Activated CD4-positive, alpha-beta memory T cell treated with anti-CD3 and anti-CD28 coated beads, Interleukin-2, amount 10 ng/mL, durations not matched to agents 7 days and 5 days (primary cell): ENCODE measurements at regions not wholly inside any gene's neighbourhood (a gene's known extent, or its start where the extent isn't known, plus 50 kb on each side); places are given as distances from the start of the nearest gene placed in this dataset.

ENCODE experiments used
- CTCF ChIA-PET: fragments of 350-600 bp; sonication (Branson Sonifier 250); formaldehyde crosslinking; loops from one replicate; lab custom pipeline; 2021; ENCODE audit warnings: antibody characterized with exemption, inconsistent platforms; lab: Charles Lee
- POLR2A ChIA-PET: fragments of 350-600 bp; sonication (Branson Sonifier 250); formaldehyde crosslinking; loops from one replicate; lab custom pipeline; 2021; ENCODE audit warnings: antibody characterized with exemption; lab: Charles Lee
- DNase-seq: peaks from one replicate; pipeline ENCODE4 v3.0.0-alpha.2; 2020
- H3K27ac Mint-ChIP-seq: one replicate; pipeline ENCODE4 v1.8.0; 2021; ENCODE audit warnings: mild to moderate bottlenecking, mixed read lengths
- H3K27me3 Mint-ChIP-seq: one replicate; pipeline ENCODE4 v1.8.0; 2021; ENCODE audit warnings: mixed read lengths
- H3K36me3 Mint-ChIP-seq: one replicate; pipeline ENCODE4 v1.8.0; 2021; ENCODE audit warnings: low read depth, mixed read lengths
- H3K4me1 Mint-ChIP-seq: one replicate; pipeline ENCODE4 v1.8.0; 2021; ENCODE audit warnings: mixed read lengths
- H3K4me3 Mint-ChIP-seq: one replicate; pipeline ENCODE4 v1.8.0; 2021; ENCODE audit warnings: mild to moderate bottlenecking, mixed read lengths
- H3K9me3 Mint-ChIP-seq: one replicate; pipeline ENCODE4 v1.8.0; 2021; ENCODE audit warnings: mixed read lengths

DNA sequence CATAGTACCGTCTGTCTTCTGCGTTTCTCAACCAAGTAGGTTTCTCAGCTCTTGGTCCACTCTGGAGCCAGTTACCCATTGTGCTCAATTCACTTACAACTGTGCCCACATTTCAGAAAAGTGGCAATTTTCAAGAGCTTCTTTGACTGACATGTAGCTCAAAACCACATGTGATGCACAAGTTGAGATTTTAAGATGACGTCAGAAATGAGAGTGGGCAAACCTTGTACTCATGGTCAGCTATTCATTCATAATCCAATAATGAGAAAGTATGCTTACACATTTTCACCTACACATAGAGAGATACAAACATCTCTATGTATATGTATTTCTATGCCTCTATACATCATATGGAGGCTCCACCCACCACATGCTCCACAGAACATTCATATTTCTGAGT, 487.2 kb upstream of the AKR1E2 start:
- no peak for DNase-seq
- Mint-ChIP-seq H3K9me3 (peaks cover 5% of the 10 kb centered on the region), H3K27ac (no peak overlapping the region), H3K4me3 (no peak overlapping the region), H3K4me1 (no peaks in the 10 kb centered on the region), H3K27me3 (no peaks in the 10 kb centered on the region), H3K36me3 (no peaks in the 10 kb centered on the region)
- ChIA-PET CTCF (no interaction called here), POLR2A (interaction anchor here (0.6 to 1.3 kb wide), 2 partner anchors 9 to 32 kb away, joined by 3 read pairs; no protein-coding TSS in a partner anchor)

DNA sequence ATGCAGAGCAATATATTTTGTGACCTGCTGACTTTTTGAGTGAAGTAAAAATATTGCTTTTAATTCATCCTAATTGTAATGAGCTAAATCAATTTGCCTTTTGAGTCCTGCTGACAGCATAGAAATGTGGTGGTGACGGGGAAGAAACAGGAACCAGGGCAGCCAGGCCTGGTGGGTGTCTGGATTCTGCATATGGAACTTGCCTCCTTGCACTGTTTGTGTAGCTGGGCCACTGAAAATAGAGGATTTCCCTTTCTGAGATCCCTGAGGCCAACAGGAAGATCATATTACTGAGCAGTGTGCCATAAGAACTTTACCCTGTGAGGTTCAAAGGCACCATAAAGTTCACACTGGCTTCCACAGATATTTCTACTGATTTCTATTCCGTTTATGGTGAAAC, 488.4 kb upstream of the AKR1E2 start:
- no peak for DNase-seq
- CTCF ChIA-PET: no interaction called here
- no peaks in the 10 kb centered on the region for H3K36me3 Mint-ChIP-seq
- H3K4me3 Mint-ChIP-seq: no peak overlapping the region
- POLR2A ChIA-PET: no interaction called here
- H3K9me3 Mint-ChIP-seq: peaks cover 5% of the 10 kb centered on the region
- H3K27ac Mint-ChIP-seq: no peak overlapping the region
- no peaks in the 10 kb centered on the region for H3K4me1 Mint-ChIP-seq
- no peaks in the 10 kb centered on the region for H3K27me3 Mint-ChIP-seq

DNA sequence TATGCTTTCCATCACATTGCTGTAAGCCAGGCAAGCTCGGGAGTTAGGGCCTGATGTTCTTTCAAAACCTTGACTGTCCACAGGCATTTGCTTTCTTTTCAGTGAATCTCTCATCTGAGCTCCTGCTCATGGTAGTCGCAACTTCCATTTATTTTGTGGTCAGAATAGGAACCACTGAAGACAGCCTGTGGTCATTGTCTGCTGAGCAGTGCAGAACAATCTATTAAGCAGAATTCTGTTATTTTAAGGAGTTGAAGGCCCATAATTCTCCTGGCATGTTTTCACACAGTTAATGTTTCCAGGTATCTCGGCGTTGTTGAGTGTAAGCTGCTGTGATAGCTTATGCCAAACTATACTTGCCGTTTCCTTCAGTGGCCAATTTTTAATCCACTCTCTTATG, 491.1 kb upstream of the AKR1E2 start:
- Mint-ChIP-seq H3K27me3 (no peaks in the 10 kb centered on the region), H3K9me3 (no peaks in the 10 kb centered on the region), H3K4me3 (no peak overlapping the region), H3K36me3 (no peaks in the 10 kb centered on the region), H3K27ac (no peak overlapping the region), H3K4me1 (no peaks in the 10 kb centered on the region)
- ChIA-PET POLR2A (no interaction called here), CTCF (no interaction called here)
- DNase-seq: no peak

DNA sequence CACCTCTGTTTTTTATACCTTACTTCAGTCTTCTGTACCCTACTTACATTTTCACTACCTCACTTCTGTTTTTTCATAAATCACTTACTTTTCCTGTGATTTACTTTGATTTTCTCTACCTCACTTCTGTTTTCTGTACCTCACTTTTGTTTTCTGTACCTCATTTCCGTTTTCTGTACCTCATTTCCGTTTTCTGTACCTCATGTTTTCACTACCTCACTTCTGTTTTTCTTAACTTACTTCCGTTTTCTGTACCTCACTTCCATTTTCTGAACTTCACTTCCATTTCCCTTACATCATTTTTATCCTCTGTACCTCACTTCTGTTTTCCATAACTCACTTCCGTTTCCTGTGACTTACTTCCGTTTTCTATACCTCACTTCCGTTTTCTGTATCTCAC, 492.0 kb upstream of the AKR1E2 start:
- POLR2A ChIA-PET: no interaction called here
- Mint-ChIP-seq H3K9me3 (peaks cover 3% of the 10 kb centered on the region), H3K36me3 (no peaks in the 10 kb centered on the region), H3K4me1 (no peaks in the 10 kb centered on the region), H3K4me3 (no peak overlapping the region), H3K27me3 (no peaks in the 10 kb centered on the region), H3K27ac (no peak overlapping the region)
- no peak for DNase-seq
- CTCF ChIA-PET: no interaction called here

GRCh38 chr10:4333459-4333894, 492.5 kb upstream of the AKR1E2 start:
- Mint-ChIP-seq H3K27ac (no peak overlapping the region), H3K9me3 (peaks cover 3% of the 10 kb centered on the region), H3K4me3 (no peak overlapping the region), H3K4me1 (no peaks in the 10 kb centered on the region), H3K27me3 (no peaks in the 10 kb centered on the region), H3K36me3 (no peaks in the 10 kb centered on the region)
- DNase-seq: no peak
- ChIA-PET POLR2A (no interaction called here), CTCF (no interaction called here)

DNA sequence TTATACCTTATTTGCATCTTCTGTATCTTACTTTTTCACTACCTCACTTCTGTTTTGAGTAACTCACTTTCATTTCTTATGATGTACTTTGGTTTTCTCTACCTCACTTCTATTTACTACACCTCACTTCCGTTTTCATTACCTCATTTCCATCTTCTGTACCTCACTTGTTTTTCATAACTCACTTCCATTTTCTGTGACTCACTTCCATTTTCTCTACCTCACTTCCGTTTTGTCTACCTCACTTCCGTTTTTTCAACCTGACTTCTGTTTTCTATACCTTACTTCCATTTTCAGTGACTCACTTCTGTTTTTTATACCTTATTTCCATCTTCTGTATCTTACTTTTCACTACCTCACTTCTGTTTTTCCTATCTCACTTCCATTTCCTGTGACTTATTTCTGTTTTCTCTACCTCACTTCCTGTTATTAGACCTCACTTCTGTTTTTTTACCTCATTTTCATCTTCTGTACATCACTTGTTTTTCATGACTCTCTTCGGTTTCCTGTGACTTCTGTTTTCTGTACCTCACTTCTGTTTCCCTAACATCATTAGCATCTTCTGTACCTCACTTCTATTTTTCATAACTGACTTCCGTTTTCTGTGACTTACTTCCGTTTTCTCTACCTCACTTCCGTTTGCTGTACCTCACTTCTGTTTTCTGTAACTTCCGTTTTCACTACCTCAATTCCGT, 493.1 kb upstream of the AKR1E2 start:
- H3K9me3 Mint-ChIP-seq: peaks cover 3% of the 10 kb centered on the region
- no peak overlapping the region for H3K4me3 Mint-ChIP-seq
- no peak for DNase-seq
- POLR2A ChIA-PET: no interaction called here
- H3K27me3 Mint-ChIP-seq: no peaks in the 10 kb centered on the region
- no peaks in the 10 kb centered on the region for H3K4me1 Mint-ChIP-seq
- H3K27ac Mint-ChIP-seq: no peak overlapping the region
- CTCF ChIA-PET: no interaction called here
- H3K36me3 Mint-ChIP-seq: no peaks in the 10 kb centered on the region

DNA sequence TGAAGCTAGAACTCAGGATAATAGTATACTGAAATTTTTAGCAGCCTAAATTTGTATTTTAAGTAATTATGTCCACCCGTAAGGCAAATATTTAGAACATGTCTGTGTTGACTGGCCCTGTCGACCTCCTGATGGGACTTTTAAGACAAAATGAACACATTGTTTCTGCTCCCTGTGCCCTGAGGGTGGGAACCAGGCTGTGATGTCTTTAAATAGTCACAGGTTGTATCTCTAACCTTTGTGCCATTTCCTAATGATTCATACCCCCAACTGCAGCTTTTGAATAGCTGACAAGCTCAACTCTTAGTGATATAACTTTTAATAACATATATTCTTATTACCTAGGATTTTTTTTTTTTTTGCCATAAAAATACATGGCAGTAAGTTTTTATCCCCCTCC, 494.9 kb upstream of the AKR1E2 start:
- POLR2A ChIA-PET: no interaction called here
- Mint-ChIP-seq H3K36me3 (no peaks in the 10 kb centered on the region), H3K9me3 (peaks cover 3% of the 10 kb centered on the region), H3K27me3 (no peaks in the 10 kb centered on the region), H3K4me3 (no peak overlapping the region), H3K27ac (no peak overlapping the region), H3K4me1 (no peaks in the 10 kb centered on the region)
- CTCF ChIA-PET: no interaction called here
- DNase-seq: no peak

GRCh38 chr10:4330636-4331035, 495.4 kb upstream of the AKR1E2 start:
- ChIA-PET CTCF (no interaction called here), POLR2A (no interaction called here)
- no peak for DNase-seq
- H3K36me3 Mint-ChIP-seq: no peaks in the 10 kb centered on the region
- H3K4me3 Mint-ChIP-seq: no peak overlapping the region
- peaks cover 3% of the 10 kb centered on the region for H3K9me3 Mint-ChIP-seq
- H3K4me1 Mint-ChIP-seq: no peaks in the 10 kb centered on the region
- H3K27ac Mint-ChIP-seq: no peak overlapping the region
- H3K27me3 Mint-ChIP-seq: no peaks in the 10 kb centered on the region

GRCh38 chr10:4329225-4329624, 496.8 kb upstream of the AKR1E2 start:
- no peaks in the 10 kb centered on the region for H3K27me3 Mint-ChIP-seq
- no peak overlapping the region for H3K27ac Mint-ChIP-seq
- ChIA-PET POLR2A (no interaction called here), CTCF (no interaction called here)
- no peak overlapping the region for H3K4me3 Mint-ChIP-seq
- no peak for DNase-seq
- H3K36me3 Mint-ChIP-seq: no peaks in the 10 kb centered on the region
- no peaks in the 10 kb centered on the region for H3K4me1 Mint-ChIP-seq
- H3K9me3 Mint-ChIP-seq: peaks cover 3% of the 10 kb centered on the region

GRCh38 chr10:4326647-4327046, 499.4 kb upstream of the AKR1E2 start:
- no peaks in the 10 kb centered on the region for H3K4me1 Mint-ChIP-seq
- ChIA-PET CTCF (interaction anchor here (1.0 kb wide), 1 partner anchor 41 kb away, joined by 3 read pairs; no protein-coding TSS in a partner anchor), POLR2A (no interaction called here)
- no peaks in the 10 kb centered on the region for H3K36me3 Mint-ChIP-seq
- no peak overlapping the region for H3K27ac Mint-ChIP-seq
- H3K27me3 Mint-ChIP-seq: no peaks in the 10 kb centered on the region
- no peak overlapping the region for H3K4me3 Mint-ChIP-seq
- DNase-seq: no peak
- H3K9me3 Mint-ChIP-seq: peaks cover 3% of the 10 kb centered on the region

GRCh38 chr10:4319870-4320367, 506.1 kb upstream of the AKR1E2 start:
- ChIA-PET CTCF (no interaction called here), POLR2A (no interaction called here)
- DNase-seq: no peak
- no peaks in the 10 kb centered on the region for H3K9me3 Mint-ChIP-seq
- no peaks in the 10 kb centered on the region for H3K36me3 Mint-ChIP-seq
- no peaks in the 10 kb centered on the region for H3K4me1 Mint-ChIP-seq
- H3K27me3 Mint-ChIP-seq: no peaks in the 10 kb centered on the region
- H3K27ac Mint-ChIP-seq: no peak overlapping the region
- no peak overlapping the region for H3K4me3 Mint-ChIP-seq

DNA sequence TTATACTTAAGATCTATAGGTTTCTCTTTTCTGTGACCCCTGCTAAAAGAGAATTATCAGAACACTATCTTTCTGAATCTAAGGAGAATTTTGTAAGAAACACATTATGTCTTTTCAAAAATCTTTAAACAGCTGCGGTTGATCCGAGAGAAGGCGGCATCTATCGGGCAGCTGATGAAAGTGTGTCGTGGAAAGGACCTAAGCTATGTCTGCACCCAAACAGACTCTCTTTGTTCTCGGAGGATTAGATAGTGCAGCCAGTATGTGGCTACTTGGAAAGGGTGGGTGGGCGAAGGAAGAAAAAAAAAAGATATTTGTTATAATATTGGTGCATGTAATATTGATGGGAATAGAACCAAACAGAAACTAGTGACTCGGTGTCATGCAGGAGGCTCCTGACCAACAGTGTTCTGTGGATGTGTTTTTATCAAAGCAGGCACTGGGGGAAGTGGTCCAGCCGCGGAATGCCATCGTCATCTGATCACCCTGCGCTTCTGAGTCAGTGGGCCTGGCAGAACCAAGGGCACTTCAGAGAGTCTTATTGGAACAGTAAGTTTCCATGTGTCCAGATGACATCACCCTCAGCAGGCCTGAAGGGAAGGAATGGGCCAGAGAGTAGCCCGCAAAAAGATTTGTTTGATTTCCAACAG, 509.7 kb upstream of the AKR1E2 start:
- Mint-ChIP-seq H3K4me3 (no peak overlapping the region), H3K4me1 (no peaks in the 10 kb centered on the region), H3K36me3 (no peaks in the 10 kb centered on the region), H3K27me3 (peaks cover 2% of the 10 kb centered on the region), H3K9me3 (no peaks in the 10 kb centered on the region), H3K27ac (no peak overlapping the region)
- POLR2A ChIA-PET: interaction anchor here (1.4 kb wide), 1 partner anchor 531 kb away, joined by 3 read pairs; the partner anchor contains the start of gene KLF6
- CTCF ChIA-PET: no interaction called here
- DNase-seq: no peak

GRCh38 chr10:4315551-4315950, 510.5 kb upstream of the AKR1E2 start:
- H3K36me3 Mint-ChIP-seq: no peaks in the 10 kb centered on the region

More at GRCh38 chr10:4315551-4315950, 510.5 kb upstream of the AKR1E2 start:
- H3K9me3 Mint-ChIP-seq: no peaks in the 10 kb centered on the region
- H3K4me3 Mint-ChIP-seq: no peak overlapping the region
- CTCF ChIA-PET: interaction anchor here (1.3 kb wide), 1 partner anchor 13 kb away, joined by 3 read pairs; no protein-coding TSS in a partner anchor
- DNase-seq: no peak
- POLR2A ChIA-PET: interaction anchor here (1.4 kb wide), 1 partner anchor 531 kb away, joined by 3 read pairs; the partner anchor contains the start of gene KLF6
- H3K4me1 Mint-ChIP-seq: no peaks in the 10 kb centered on the region
- H3K27ac Mint-ChIP-seq: no peak overlapping the region
- H3K27me3 Mint-ChIP-seq: peaks cover 2% of the 10 kb centered on the region
